GM23248 (cell line): ENCODE measurements at regions not wholly inside any gene's neighbourhood (a gene's known extent, or its start where the extent isn't known, plus 50 kb on each side); places are given as distances from the start of the nearest gene placed in this dataset.

ENCODE experiments used
- DNase-seq: peaks from one replicate; pipeline ENCODE4 v3.0.0-alpha.2; 2015
- H2AFZ ChIP-seq: fragments of 200-600 bp; sonication (generic); 2 replicates; pipeline ENCODE4 v1.6.1; 2016; ENCODE audit warnings: antibody characterized with exemption
- H3F3A ChIP-seq: fragments of 200-600 bp; sonication (generic); 2 replicates; pipeline ENCODE4 v1.6.1; 2016; ENCODE audit warnings: mild to moderate bottlenecking, antibody characterized with exemption, mixed run types; ENCODE audit not compliant: insufficient read depth
- H3K27ac ChIP-seq: fragments of 200-600 bp; sonication (generic); 2 replicates; pipeline ENCODE4 v1.5.1; 2016; ENCODE audit warnings: mild to moderate bottlenecking
- H3K27me3 ChIP-seq: fragments of 200-600 bp; sonication (generic); replicated peaks from 2 replicates; pipeline ENCODE4 v1.6.1; 2016; ENCODE audit warnings: mild to moderate bottlenecking; ENCODE audit not compliant: insufficient read depth
- H3K36me3 ChIP-seq: fragments of 200-600 bp; sonication (generic); 2 replicates; pipeline ENCODE4 v1.6.1; 2016; ENCODE audit warnings: low read depth, mild to moderate bottlenecking
- H3K4me1 ChIP-seq: fragments of 200-600 bp; sonication (generic); 2 replicates; pipeline ENCODE4 v1.6.1; 2016; ENCODE audit warnings: mild to moderate bottlenecking; ENCODE audit not compliant: insufficient read depth
- H3K4me2 ChIP-seq: fragments of 200-600 bp; sonication (generic); one replicate; pipeline ENCODE4 v1.6.1; 2016; ENCODE audit warnings: mild to moderate bottlenecking; ENCODE audit not compliant: unreplicated experiment
- H3K4me3 ChIP-seq: fragments of 200-600 bp; sonication (generic); 2 replicates; pipeline ENCODE4 v1.5.1; 2016; ENCODE audit warnings: mild to moderate bottlenecking
- H3K79me2 ChIP-seq: fragments of 200-600 bp; sonication (generic); 2 replicates; pipeline ENCODE4 v1.6.1; 2016; ENCODE audit warnings: mild to moderate bottlenecking; ENCODE audit not compliant: insufficient read depth
- H3K9ac ChIP-seq: fragments of 200-600 bp; sonication (generic); 2 replicates; pipeline ENCODE4 v1.6.1; 2016; ENCODE audit warnings: mild to moderate bottlenecking
- H3K9me2 ChIP-seq: fragments of 200-600 bp; sonication (generic); 2 replicates; pipeline ENCODE4 v1.6.1; 2016; ENCODE audit warnings: mixed run types, mild to moderate bottlenecking, moderate library complexity; ENCODE audit not compliant: insufficient read depth
- H3K9me3 ChIP-seq: fragments of 200-600 bp; sonication (generic); one replicate; pipeline ENCODE4 v1.6.1; 2017; ENCODE audit warnings: low read depth
- H4K20me1 ChIP-seq: fragments of 200-600 bp; sonication (generic); 2 replicates; pipeline ENCODE4 v1.6.0; 2016; ENCODE audit not compliant: insufficient read depth
- EZH2 ChIP-seq: fragments of 200-600 bp; sonication (generic); IDR thresholded peaks from 2 replicates; pipeline ENCODE4 v1.6.1; 2018; ENCODE audit warnings: antibody characterized with exemption, mild to moderate bottlenecking; ENCODE audit not compliant: insufficient read depth, poor library complexity, severe bottlenecking
- EZH2phosphoT487 ChIP-seq: fragments of 200-600 bp; sonication (generic); IDR thresholded peaks from 2 replicates; pipeline ENCODE4 v1.6.1; 2018; ENCODE audit warnings: antibody characterized with exemption, moderate library complexity, mild to moderate bottlenecking, low read depth; ENCODE audit not compliant: insufficient read depth
- WGBS, 2 experiments: methylation state at CpG; one replicate each; pipeline ENCODE4 v1.1.6; 2015 to 2017; ENCODE audit warnings: low lambda C conversion rate in 2 of 2, low coverage in 1 of 2; ENCODE audit errors: missing lambda C conversion rate in 2 of 2; 5-methylcytosine and 5-hydroxymethylcytosine counted together
- in situ Hi-C: fragments of 300-500 bp; cut with MboI; formaldehyde crosslinking; loops from 2 replicates; pipeline ENCODE4 v1.15.0; 2020

DNA sequence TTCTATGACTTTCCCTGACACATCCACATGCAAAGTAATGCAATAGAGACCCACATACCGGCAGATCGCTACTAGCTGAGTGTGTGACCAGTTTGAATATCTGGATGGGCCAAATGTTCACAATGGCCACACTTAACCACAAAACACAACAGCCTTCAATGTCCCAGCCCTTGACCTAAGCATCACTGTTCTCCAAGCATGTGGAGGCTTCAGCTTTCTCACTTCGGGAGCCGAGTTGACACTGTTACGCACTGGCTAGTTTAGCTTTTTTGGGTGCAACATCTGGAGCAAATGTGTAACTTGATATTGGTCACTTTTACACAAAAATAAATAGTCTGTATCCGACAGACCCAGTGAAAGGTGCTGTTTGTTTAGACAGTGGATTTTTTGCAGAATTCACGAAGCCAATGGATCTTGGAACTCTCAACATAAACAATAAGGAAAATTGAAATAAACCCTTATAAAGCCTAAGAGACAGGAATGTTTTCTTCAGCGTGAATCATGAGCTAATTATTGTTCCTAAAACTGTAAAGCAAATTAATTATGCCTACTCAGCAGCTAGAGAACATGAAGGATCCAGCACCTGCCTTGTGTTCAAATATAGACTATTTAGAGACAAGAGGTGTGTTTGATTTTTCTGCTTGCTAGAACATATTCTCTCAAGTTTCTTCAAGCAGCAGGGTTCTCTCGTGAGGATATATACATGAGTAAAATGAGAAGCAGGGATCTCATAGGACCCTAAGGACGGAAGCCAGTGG is 117.6 kb upstream of the JCAD start:
- Histone ChIP-seq H3K27me3 (no peaks in the 10 kb centered on the region), H3K9me3 (no peaks in the 10 kb centered on the region), H3K4me2 (no peak overlapping the region), H3K9me2 (no peaks in the 10 kb centered on the region), H3F3A (peaks cover 34% of the 10 kb centered on the region), H3K79me2 (no peaks in the 10 kb centered on the region), H3K4me3 (no peak overlapping the region), H4K20me1 (no peaks in the 10 kb centered on the region), H3K4me1 (peaks cover 58% of the 10 kb centered on the region), H2AFZ (no peak overlapping the region), H3K9ac (no peak overlapping the region), H3K27ac (no peak overlapping the region), H3K36me3 (no peaks in the 10 kb centered on the region)
- in situ Hi-C loops = no loop called here
- no peak for DNase-seq
- TF ChIP-seq EZH2phosphoT487 = no peak
- no peak for TF ChIP-seq EZH2
- WGBS, 2 experiments = 89 to 92% methylated on average over 10 of the region's 10 CpGs

DNA sequence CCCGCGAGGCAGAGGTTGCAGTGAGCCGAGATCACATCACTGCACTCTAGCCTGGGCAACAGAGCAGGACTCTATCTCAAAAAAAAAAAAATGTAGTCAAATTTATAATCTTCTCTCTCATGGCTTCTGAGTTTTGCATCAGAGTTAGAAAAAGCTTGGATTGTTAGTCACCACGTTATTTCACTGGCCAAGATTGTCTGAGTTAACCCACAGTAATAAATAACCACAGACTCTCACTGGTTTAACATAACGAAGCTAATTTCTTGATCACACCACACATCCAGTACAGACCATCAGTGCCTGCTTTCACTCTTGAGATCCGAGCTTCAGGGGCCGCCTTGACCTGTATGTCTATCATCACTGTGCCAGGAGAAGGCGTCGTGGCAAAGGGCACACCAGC is 116.8 kb upstream of the JCAD start:
- peak overlapping the region; percentile 38 for H3K9ac ChIP-seq
- no peaks in the 10 kb centered on the region for H3K27me3 ChIP-seq
- no peaks in the 10 kb centered on the region for H3K9me3 ChIP-seq
- peaks cover 56% of the 10 kb centered on the region for H3K4me1 ChIP-seq
- peak; percentile 87 for DNase-seq
- H3K79me2 ChIP-seq = no peaks in the 10 kb centered on the region
- H3K4me2 ChIP-seq = no peak overlapping the region
- H2AFZ ChIP-seq = peak overlapping the region; percentile 34; the same call in 1 of the 2 replicates
- no peaks in the 10 kb centered on the region for H3K9me2 ChIP-seq
- H3K27ac ChIP-seq = peak overlapping the region; percentile 75
- in situ Hi-C loops = no loop called here
- H3K4me3 ChIP-seq = no peak overlapping the region
- TF ChIP-seq EZH2phosphoT487 (no peak), EZH2 (no peak)
- WGBS, 2 experiments = 58 to 63% methylated on average over 9 of the region's 9 CpGs
- no peaks in the 10 kb centered on the region for H4K20me1 ChIP-seq
- H3K36me3 ChIP-seq = no peaks in the 10 kb centered on the region
- H3F3A ChIP-seq = peaks cover 32% of the 10 kb centered on the region

DNA sequence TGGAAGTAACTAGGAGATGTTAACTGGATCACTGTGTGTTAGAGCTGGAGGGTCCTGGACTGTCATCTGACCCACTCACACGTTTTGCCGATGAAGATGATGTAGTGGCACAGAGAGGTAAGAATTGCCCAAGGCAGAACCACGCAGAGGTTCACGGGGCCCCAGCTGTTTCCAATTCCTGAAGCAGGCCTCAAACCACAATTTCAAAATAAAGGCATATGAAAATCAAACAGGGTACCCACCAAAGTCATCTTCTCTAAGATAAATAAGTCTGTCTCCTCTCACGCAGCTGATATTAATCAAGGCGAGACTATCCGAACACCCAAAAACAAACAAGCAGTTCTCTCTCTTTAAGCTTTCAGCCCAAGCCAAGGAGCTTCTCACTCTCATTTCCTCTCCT is 113.3 kb upstream of the JCAD start:
- in situ Hi-C loops = no loop called here
- Histone ChIP-seq H3K9me3 (no peaks in the 10 kb centered on the region), H3K27me3 (no peaks in the 10 kb centered on the region), H3K9me2 (no peaks in the 10 kb centered on the region), H3K36me3 (no peaks in the 10 kb centered on the region), H3K9ac (peak overlapping the region; percentile 14; the same call in 1 of the 2 replicates), H3K4me3 (no peak overlapping the region), H3F3A (peaks cover 26% of the 10 kb centered on the region), H4K20me1 (no peaks in the 10 kb centered on the region), H3K27ac (peak overlapping the region; percentile 38), H3K4me1 (peaks cover 50% of the 10 kb centered on the region), H3K79me2 (no peaks in the 10 kb centered on the region), H2AFZ (peak overlapping the region; percentile 27; the same call in 1 of the 2 replicates), H3K4me2 (no peak overlapping the region)
- DNase-seq = peak; percentile 51
- 27 to 32% methylated on average over 7 of the region's 7 CpGs for WGBS, 2 experiments
- TF ChIP-seq EZH2phosphoT487 (no peak), EZH2 (no peak)

DNA sequence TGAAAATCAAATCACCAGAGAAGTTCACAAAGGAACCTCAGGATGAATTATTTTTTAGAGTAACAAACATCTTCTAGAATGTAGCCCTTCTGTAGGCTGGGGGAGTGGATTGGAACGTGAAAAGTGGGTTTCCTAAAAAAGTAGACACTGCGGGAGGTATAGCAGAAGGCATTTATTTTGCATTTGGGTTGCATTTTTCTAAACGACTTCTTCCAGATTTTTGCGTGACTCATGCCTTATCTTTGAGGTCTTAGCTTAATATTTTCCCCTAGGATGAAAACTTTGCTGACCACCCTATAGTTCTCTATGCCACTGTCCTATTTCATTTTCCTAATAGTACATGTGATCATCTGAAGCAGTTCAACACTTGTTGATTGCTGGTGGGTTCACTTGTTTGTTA is 112.7 kb upstream of the JCAD start:
- Histone ChIP-seq H3K9me3 (no peaks in the 10 kb centered on the region), H3K4me1 (peaks cover 48% of the 10 kb centered on the region), H3K9me2 (no peaks in the 10 kb centered on the region), H3K27me3 (no peaks in the 10 kb centered on the region), H3K79me2 (no peaks in the 10 kb centered on the region), H3K27ac (peak overlapping the region; percentile 38), H2AFZ (peak overlapping the region; percentile 27; the same call in 1 of the 2 replicates), H3K4me2 (no peak overlapping the region), H3K36me3 (no peaks in the 10 kb centered on the region), H4K20me1 (no peaks in the 10 kb centered on the region), H3K4me3 (no peak overlapping the region), H3F3A (peaks cover 26% of the 10 kb centered on the region), H3K9ac (peak overlapping the region; percentile 14; the same call in 1 of the 2 replicates)
- TF ChIP-seq EZH2phosphoT487 (no peak), EZH2 (no peak)
- WGBS, 2 experiments = 91% methylated on average over 4 of the region's 4 CpGs
- DNase-seq = no peak
- in situ Hi-C loops = no loop called here

DNA sequence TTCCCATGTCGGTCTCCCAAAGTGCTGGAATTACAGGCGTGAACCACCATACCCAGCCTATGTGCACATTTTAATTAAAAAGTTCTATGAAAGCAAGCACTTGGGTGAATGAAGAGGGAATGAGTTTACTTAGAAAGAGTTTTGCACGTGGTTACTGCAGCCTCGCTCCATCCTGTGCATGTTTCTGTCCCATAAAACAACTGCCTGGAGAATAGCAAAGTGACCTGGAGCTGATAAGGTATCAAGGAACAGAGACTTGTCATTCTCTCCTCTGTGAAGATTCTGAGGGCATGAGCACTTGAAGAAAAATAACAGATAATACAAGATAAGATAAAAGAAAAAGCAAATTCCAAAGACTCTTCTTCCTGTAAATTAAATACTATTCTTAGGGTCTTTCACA is 112.2 kb upstream of the JCAD start:
- H3K4me1 ChIP-seq = peaks cover 43% of the 10 kb centered on the region
- H2AFZ ChIP-seq = no peak overlapping the region
- no peaks in the 10 kb centered on the region for H3K9me3 ChIP-seq
- no peaks in the 10 kb centered on the region for H3K36me3 ChIP-seq
- H3K27ac ChIP-seq = no peak overlapping the region
- 92 to 99% methylated on average over 4 of the region's 4 CpGs for WGBS, 2 experiments
- in situ Hi-C loops = no loop called here
- TF ChIP-seq EZH2 (no peak), EZH2phosphoT487 (no peak)
- peaks cover 26% of the 10 kb centered on the region for H3F3A ChIP-seq
- H3K9ac ChIP-seq = no peak overlapping the region
- no peaks in the 10 kb centered on the region for H3K79me2 ChIP-seq
- H3K9me2 ChIP-seq = no peaks in the 10 kb centered on the region
- no peaks in the 10 kb centered on the region for H3K27me3 ChIP-seq
- no peak for DNase-seq
- no peak overlapping the region for H3K4me2 ChIP-seq
- no peaks in the 10 kb centered on the region for H4K20me1 ChIP-seq
- no peak overlapping the region for H3K4me3 ChIP-seq
